ENCODE measurements at regions not wholly inside any gene's neighbourhood (a gene's known extent, or its start where the extent isn't known, plus 50 kb on each side); places are given as distances from the start of the nearest gene placed in this dataset.

GRCh38 chr5:89218364-89218763 is 335.4 kb upstream of the MEF2C start:
- H3K36me3 ChIP-seq (replicated peaks in 1 of 2; ENCODE audit: control insufficient read depth in 2 of 2, insufficient read depth in 2 of 2, low read length in 2 of 2): no peaks in the 10 kb centered on the region
- no peaks in the 10 kb centered on the region for H3K4me1 ChIP-seq (ENCODE audit: control insufficient read depth in 2 of 2, insufficient read depth in 1 of 2, low read depth in 1 of 2, low read length in 2 of 2)
- no peak overlapping the region for H3K9ac ChIP-seq (ENCODE audit: low read depth, low read length, poor library complexity)
- no peak overlapping the region for H3K4me2 ChIP-seq (ENCODE audit: insufficient read depth, low read length, poor library complexity, severe bottlenecking)
- no peak overlapping the region for H4K91ac ChIP-seq (ENCODE audit: low read depth, low read length, poor library complexity)
- H3K4ac ChIP-seq (ENCODE audit: low read length): no peak overlapping the region
- H3K14ac ChIP-seq (ENCODE audit: low read length): no peak overlapping the region
- no peak overlapping the region for H3K18ac ChIP-seq (ENCODE audit: low read length)
- H2BK12ac ChIP-seq (ENCODE audit: low read length): no peak overlapping the region
- DNase-seq (ENCODE audit: low spot score): no peak
- H4K8ac ChIP-seq (ENCODE audit: low read depth, low read length): no peak overlapping the region
- no peak overlapping the region for H3K27ac ChIP-seq (replicated peaks; ENCODE audit: low read length)
- no peak overlapping the region for H2BK15ac ChIP-seq (ENCODE audit: low read length)
- H3K23ac ChIP-seq (ENCODE audit: low read depth, low read length, poor library complexity): no peak overlapping the region
- H2BK5ac ChIP-seq (ENCODE audit: low read length): no peak overlapping the region
- H2BK120ac ChIP-seq (ENCODE audit: low read depth, low read length): no peak overlapping the region
- no peaks in the 10 kb centered on the region for H3K9me3 ChIP-seq (replicated peaks in 1 of 2; ENCODE audit: control insufficient read depth in 2 of 2, insufficient read depth in 1 of 2, low read depth in 1 of 2, low read length in 2 of 2)
- no peaks in the 10 kb centered on the region for H3K79me1 ChIP-seq (ENCODE audit: low read depth, low read length)
- no peak overlapping the region for H2AFZ ChIP-seq (ENCODE audit: low read length)
- H3K4me3 ChIP-seq (ENCODE audit: low read length in 2 of 2): no peak overlapping the region
- H3K27me3 ChIP-seq (ENCODE audit: control insufficient read depth in 3 of 3, insufficient read depth in 3 of 3, low read depth in 1 of 3, low read length in 3 of 3): no peaks in the 10 kb centered on the region
- no CpG with 5 or more reads among the region's 3 CpGs for whole genome bisulfite sequencing, 2 donors (ENCODE audit: extremely low coverage in 2 of 2, insufficient read length in 2 of 2, insufficient replicate concordance in 1 of 2)
- H2AK5ac ChIP-seq (ENCODE audit: low read depth, low read length): no peak overlapping the region

DNA sequence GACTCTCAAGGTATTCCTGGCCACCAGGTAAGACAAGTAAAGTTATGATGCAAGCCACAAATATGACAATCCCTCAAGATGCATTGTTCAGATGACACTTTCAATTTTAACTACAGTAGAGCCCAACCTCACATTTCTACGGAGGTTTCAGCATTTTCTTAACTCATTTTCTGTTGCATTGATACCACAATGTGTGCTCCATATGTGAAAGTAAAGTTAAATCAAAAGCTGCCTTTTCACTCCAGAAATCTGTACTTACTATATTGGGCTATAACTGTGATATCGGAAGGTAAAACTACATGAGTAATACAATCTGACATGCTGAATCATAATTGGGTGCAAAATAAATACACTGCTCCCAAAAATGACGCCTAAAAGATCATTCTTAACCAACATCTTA is 333.6 kb upstream of the MEF2C start:
- no peak overlapping the region for H3K14ac ChIP-seq (ENCODE audit: low read length)
- no peak overlapping the region for H4K8ac ChIP-seq (ENCODE audit: low read depth, low read length)
- no peak overlapping the region for H2BK5ac ChIP-seq (ENCODE audit: low read length)
- H3K27ac ChIP-seq (replicated peaks; ENCODE audit: low read length): no peak overlapping the region
- H3K9me3 ChIP-seq (replicated peaks in 1 of 2; ENCODE audit: control insufficient read depth in 2 of 2, insufficient read depth in 1 of 2, low read depth in 1 of 2, low read length in 2 of 2): no peaks in the 10 kb centered on the region
- no peak overlapping the region for H2BK15ac ChIP-seq (ENCODE audit: low read length)
- no peaks in the 10 kb centered on the region for H3K79me1 ChIP-seq (ENCODE audit: low read depth, low read length)
- no peak overlapping the region for H3K4me3 ChIP-seq (ENCODE audit: low read length in 2 of 2)
- H4K91ac ChIP-seq (ENCODE audit: low read depth, low read length, poor library complexity): no peak overlapping the region
- no peaks in the 10 kb centered on the region for H3K27me3 ChIP-seq (ENCODE audit: control insufficient read depth in 3 of 3, insufficient read depth in 3 of 3, low read depth in 1 of 3, low read length in 3 of 3)
- H3K23ac ChIP-seq (ENCODE audit: low read depth, low read length, poor library complexity): no peak overlapping the region
- no CpG with 5 or more reads among the region's 3 CpGs for WGBS, 2 donors (ENCODE audit: extremely low coverage in 2 of 2, insufficient read length in 2 of 2, insufficient replicate concordance in 1 of 2)
- H3K4ac ChIP-seq (ENCODE audit: low read length): no peak overlapping the region
- H3K4me2 ChIP-seq (ENCODE audit: insufficient read depth, low read length, poor library complexity, severe bottlenecking): no peak overlapping the region
- no peak overlapping the region for H2AFZ ChIP-seq (ENCODE audit: low read length)
- DNase-seq (ENCODE audit: low spot score): no peak
- H3K4me1 ChIP-seq (ENCODE audit: control insufficient read depth in 2 of 2, insufficient read depth in 1 of 2, low read depth in 1 of 2, low read length in 2 of 2): no peaks in the 10 kb centered on the region
- no peak overlapping the region for H3K9ac ChIP-seq (ENCODE audit: low read depth, low read length, poor library complexity)
- no peak overlapping the region for H3K18ac ChIP-seq (ENCODE audit: low read length)
- no peak overlapping the region for H2BK12ac ChIP-seq (ENCODE audit: low read length)
- no peaks in the 10 kb centered on the region for H3K36me3 ChIP-seq (replicated peaks in 1 of 2; ENCODE audit: control insufficient read depth in 2 of 2, insufficient read depth in 2 of 2, low read length in 2 of 2)
- H2AK5ac ChIP-seq (ENCODE audit: low read depth, low read length): no peak overlapping the region
- H2BK120ac ChIP-seq (ENCODE audit: low read depth, low read length): no peak overlapping the region

- H3K9ac ChIP-seq (ENCODE audit: low read depth, low read length, poor library complexity): no peak overlapping the region
- no peaks in the 10 kb centered on the region for H3K36me3 ChIP-seq (replicated peaks in 1 of 2; ENCODE audit: control insufficient read depth in 2 of 2, insufficient read depth in 2 of 2, low read length in 2 of 2)
- no peaks in the 10 kb centered on the region for H3K79me1 ChIP-seq (ENCODE audit: low read depth, low read length)
- no peak overlapping the region for H3K4me3 ChIP-seq (ENCODE audit: low read length in 2 of 2)
- no peak overlapping the region for H2AK5ac ChIP-seq (ENCODE audit: low read depth, low read length)
- no peak overlapping the region for H3K23ac ChIP-seq (ENCODE audit: low read depth, low read length, poor library complexity)
- no peak overlapping the region for H3K18ac ChIP-seq (ENCODE audit: low read length)
- H3K14ac ChIP-seq (ENCODE audit: low read length): no peak overlapping the region
- no peak overlapping the region for H2BK15ac ChIP-seq (ENCODE audit: low read length)
- H3K4me1 ChIP-seq (ENCODE audit: control insufficient read depth in 2 of 2, insufficient read depth in 1 of 2, low read depth in 1 of 2, low read length in 2 of 2): no peaks in the 10 kb centered on the region
- no peak overlapping the region for H2BK5ac ChIP-seq (ENCODE audit: low read length)
- no peak overlapping the region for H2BK12ac ChIP-seq (ENCODE audit: low read length)
- H2BK120ac ChIP-seq (ENCODE audit: low read depth, low read length): no peak overlapping the region
- H3K27ac ChIP-seq (replicated peaks; ENCODE audit: low read length): no peak overlapping the region
- H4K8ac ChIP-seq (ENCODE audit: low read depth, low read length): no peak overlapping the region
- no peak overlapping the region for H3K4ac ChIP-seq (ENCODE audit: low read length)
- WGBS, 2 donors (ENCODE audit: extremely low coverage in 2 of 2, insufficient read length in 2 of 2, insufficient replicate concordance in 1 of 2): no CpG with 5 or more reads among the region's 1 CpG
- H3K4me2 ChIP-seq (ENCODE audit: insufficient read depth, low read length, poor library complexity, severe bottlenecking): no peak overlapping the region
- H4K91ac ChIP-seq (ENCODE audit: low read depth, low read length, poor library complexity): no peak overlapping the region
- no peaks in the 10 kb centered on the region for H3K9me3 ChIP-seq (replicated peaks in 1 of 2; ENCODE audit: control insufficient read depth in 2 of 2, insufficient read depth in 1 of 2, low read depth in 1 of 2, low read length in 2 of 2)
- H3K27me3 ChIP-seq (ENCODE audit: control insufficient read depth in 3 of 3, insufficient read depth in 3 of 3, low read depth in 1 of 3, low read length in 3 of 3): no peaks in the 10 kb centered on the region
- DNase-seq (ENCODE audit: low spot score): no peak
- H2AFZ ChIP-seq (ENCODE audit: low read length): no peak overlapping the region
These were observed 330.6 kb upstream of the MEF2C start for GRCh38 chr5:89213573-89213972.

GRCh38 chr5:89211836-89212235 is 328.9 kb upstream of the MEF2C start:
- Histone ChIP-seq H3K79me1 (ENCODE audit: low read depth, low read length) (no peaks in the 10 kb centered on the region), H3K4ac (ENCODE audit: low read length) (no peak overlapping the region), H3K36me3 (replicated peaks in 1 of 2; ENCODE audit: control insufficient read depth in 2 of 2, insufficient read depth in 2 of 2, low read length in 2 of 2) (no peaks in the 10 kb centered on the region), H3K18ac (ENCODE audit: low read length) (no peak overlapping the region), H2BK12ac (ENCODE audit: low read length) (no peak overlapping the region), H3K9me3 (replicated peaks in 1 of 2; ENCODE audit: control insufficient read depth in 2 of 2, insufficient read depth in 1 of 2, low read depth in 1 of 2, low read length in 2 of 2) (no peaks in the 10 kb centered on the region), H3K27ac (replicated peaks; ENCODE audit: low read length) (no peak overlapping the region), H2BK120ac (ENCODE audit: low read depth, low read length) (no peak overlapping the region), H2BK15ac (ENCODE audit: low read length) (no peak overlapping the region), H2AFZ (ENCODE audit: low read length) (no peak overlapping the region), H3K14ac (ENCODE audit: low read length) (no peak overlapping the region), H2BK5ac (ENCODE audit: low read length) (no peak overlapping the region), H3K4me2 (ENCODE audit: insufficient read depth, low read length, poor library complexity, severe bottlenecking) (no peak overlapping the region), H4K91ac (ENCODE audit: low read depth, low read length, poor library complexity) (no peak overlapping the region), H3K23ac (ENCODE audit: low read depth, low read length, poor library complexity) (no peak overlapping the region), H3K9ac (ENCODE audit: low read depth, low read length, poor library complexity) (no peak overlapping the region), H3K27me3 (ENCODE audit: control insufficient read depth in 3 of 3, insufficient read depth in 3 of 3, low read depth in 1 of 3, low read length in 3 of 3) (no peaks in the 10 kb centered on the region), H4K8ac (ENCODE audit: low read depth, low read length) (no peak overlapping the region), H2AK5ac (ENCODE audit: low read depth, low read length) (no peak overlapping the region), H3K4me1 (ENCODE audit: control insufficient read depth in 2 of 2, insufficient read depth in 1 of 2, low read depth in 1 of 2, low read length in 2 of 2) (no peaks in the 10 kb centered on the region), H3K4me3 (ENCODE audit: low read length in 2 of 2) (no peak overlapping the region)
- no CpG with 5 or more reads among the region's 2 CpGs for WGBS, 2 donors (ENCODE audit: extremely low coverage in 2 of 2, insufficient read length in 2 of 2, insufficient replicate concordance in 1 of 2)
- DNase-seq (ENCODE audit: low spot score): no peak

Data from neuronal stem cell (in vitro differentiated cells).